Left cardiac atrium (tissue), 4 donors: ENCODE measurements at regions not wholly inside any gene's neighbourhood (a gene's known extent, or its start where the extent isn't known, plus 50 kb on each side); places are given as distances from the start of the nearest gene placed in this dataset.
"Not testable (repeated sequence)": the region's sequence is repeated elsewhere in the genome, so short reads cannot be mapped to it uniquely, and the experiment has no call there.

Source experiments
- ATAC-seq, 2 donors: fragments of 200-7000 bp; cut with Tn5 transposase; one replicate each; pipeline ENCODE4 v1.9.1; 2020; ENCODE audit warnings: mild to moderate bottlenecking in 2 of 2, moderate library complexity in 2 of 2
- DNase-seq: peaks from one replicate; pipeline ENCODE4 v3.0.0-alpha.2; 2020
- intact Hi-C, 2 donors: fragments of 100-400 bp; cut with DNase I; formaldehyde crosslinking; loops; one replicate each; pipeline versions ENCODE4 v1.14.1 to v1.15.1; 2022 to 2023
- donor health status: DM: no; HTN: yes; CAD: no.
- donor health status: DM: no; HTN: yes; CAD: no; lungs with severe emphysema.
- donor health status: DM: yes; HTN: yes; CAD: no.
- donor health status: Dilated cardiomyopathy.

DNA sequence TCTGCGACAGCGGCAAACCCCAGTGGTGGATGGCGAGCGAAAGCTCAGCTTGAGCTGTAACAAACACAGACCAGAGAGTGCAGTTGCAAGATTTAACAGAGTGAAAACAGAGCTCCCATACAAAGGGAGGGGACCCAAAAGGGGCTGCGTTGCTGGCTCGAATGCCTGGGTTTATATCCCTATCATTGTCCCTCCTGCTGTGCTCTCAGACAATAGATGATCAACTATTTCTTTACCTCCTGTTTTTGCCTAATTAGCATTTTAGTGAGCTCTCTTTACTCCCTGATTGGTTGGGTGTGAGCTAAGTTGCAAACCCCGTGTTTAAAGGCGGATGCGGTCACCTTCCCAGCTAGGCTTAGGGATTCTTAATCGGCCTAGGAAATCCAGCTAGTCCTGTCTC is 1304.4 kb downstream of the ROBO2 start:
- ATAC-seq, intact Hi-C loops, DNase-seq: not testable (repeated sequence)

GRCh38 chr3:78344918-78345317 is 1305.0 kb downstream of the ROBO2 start:
- ATAC-seq: no peak
- intact Hi-C loops: no loop called here
- DNase-seq: no peak

DNA sequence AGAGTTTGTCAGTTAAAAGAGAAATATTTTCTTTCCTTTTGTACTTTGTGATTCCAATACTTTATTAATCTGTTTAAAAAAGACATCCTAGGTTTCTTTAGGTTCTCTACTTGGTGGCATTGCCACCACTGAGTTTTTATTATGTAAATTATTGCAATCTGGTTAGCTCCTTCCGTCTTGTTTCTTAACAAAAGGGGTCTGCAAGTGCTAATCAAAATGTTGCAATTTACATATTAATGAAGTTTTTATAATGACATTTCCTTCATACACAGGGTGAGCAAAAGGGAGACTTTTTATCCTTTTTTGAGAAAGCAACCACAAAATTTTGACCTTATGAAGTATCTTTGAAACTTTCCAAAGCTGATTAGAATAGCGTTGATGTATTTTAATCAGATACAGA is 1307.3 kb downstream of the ROBO2 start:
- no peak for DNase-seq
- no peak for ATAC-seq
- intact Hi-C loops: no loop called here

GRCh38 chr3:78348664-78349063 is 1308.8 kb downstream of the ROBO2 start:
- DNase-seq: no peak
- intact Hi-C loops: no loop called here
- ATAC-seq: no peak

- DNase-seq (no peak), ATAC-seq (no peak)
- intact Hi-C loops: no loop called here
Observed at GRCh38 chr3:78349571-78349970, 1309.7 kb downstream of the ROBO2 start.

GRCh38 chr3:78351334-78351733 is 1311.4 kb downstream of the ROBO2 start:
- ATAC-seq (no peak), DNase-seq (no peak)
- intact Hi-C loops: no loop called here

DNA sequence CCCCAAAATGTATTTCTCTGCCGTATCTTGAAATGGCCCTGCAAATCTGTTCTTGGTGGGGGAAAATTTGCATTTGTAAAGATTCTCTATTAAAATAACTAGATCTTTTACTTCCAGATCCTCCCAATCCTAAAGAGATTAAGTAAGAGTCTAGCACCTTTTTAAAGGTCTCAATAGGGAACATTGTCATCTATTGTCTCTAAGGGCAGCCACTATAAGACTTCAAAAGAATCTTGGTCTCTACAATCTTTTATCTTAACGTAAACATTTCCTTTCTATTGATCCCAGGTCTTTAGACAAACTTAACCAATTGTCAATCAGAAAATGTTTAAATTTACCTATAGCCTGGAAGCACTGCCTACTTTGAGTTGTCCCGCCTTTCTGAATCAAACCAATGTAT is 1313.3 kb downstream of the ROBO2 start:
- ATAC-seq (no peak), DNase-seq (no peak)
- intact Hi-C loops: no loop called here

- DNase-seq: no peak
- ATAC-seq: no peak
- intact Hi-C loops: no loop called here
Observed at GRCh38 chr3:78360849-78361248, 1321.0 kb downstream of the ROBO2 start.

- intact Hi-C loops: no loop called here
- no peak for ATAC-seq
Observed at GRCh38 chr3:78368636-78369345, 1328.9 kb downstream of the ROBO2 start.

DNA sequence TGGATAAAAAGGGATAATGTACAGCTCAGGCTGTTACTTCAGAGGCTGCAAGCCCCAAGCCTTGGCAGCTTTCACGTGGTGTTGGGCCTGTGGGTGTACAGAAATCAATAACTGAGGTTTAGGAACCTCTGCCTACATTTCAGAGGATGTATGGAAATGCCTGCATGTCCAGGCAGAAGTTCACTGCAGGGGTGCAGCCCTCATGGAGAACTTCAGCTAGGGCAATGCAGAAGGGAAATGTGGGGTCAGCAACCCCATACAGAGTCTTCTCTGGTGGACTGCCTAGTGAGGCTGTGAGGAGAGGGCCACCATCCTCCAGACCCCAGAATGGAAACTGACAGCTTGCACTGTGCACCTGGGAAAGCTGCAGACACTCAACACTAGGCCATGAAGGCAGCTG is 1350.3 kb downstream of the ROBO2 start:
- intact Hi-C loops: no loop called here
- ATAC-seq (no peak), DNase-seq (no peak)

More at GRCh38 chr3:78368636-78369345, 1328.9 kb downstream of the ROBO2 start:
- no peak for DNase-seq

DNA sequence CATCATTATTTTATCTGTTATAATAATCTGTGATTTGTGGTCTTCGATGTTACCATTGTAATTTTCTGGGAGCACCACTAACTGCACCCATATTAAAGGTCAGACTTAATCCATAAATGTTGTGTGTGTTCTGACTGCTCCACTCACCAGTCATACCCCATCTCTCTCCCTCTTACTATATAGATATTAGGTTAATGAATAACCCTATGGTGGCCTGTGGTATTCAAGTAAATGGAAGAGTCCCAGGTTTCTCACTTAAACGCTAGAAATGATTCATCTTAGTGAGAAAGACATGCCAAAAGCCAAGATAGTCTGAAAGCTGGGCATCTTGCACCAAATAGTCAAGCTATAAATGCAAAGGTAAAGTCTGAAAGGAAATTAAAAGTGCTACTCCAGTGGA is 1358.5 kb downstream of the ROBO2 start:
- no peak for ATAC-seq
- intact Hi-C loops: no loop called here
- DNase-seq: no peak

DNA sequence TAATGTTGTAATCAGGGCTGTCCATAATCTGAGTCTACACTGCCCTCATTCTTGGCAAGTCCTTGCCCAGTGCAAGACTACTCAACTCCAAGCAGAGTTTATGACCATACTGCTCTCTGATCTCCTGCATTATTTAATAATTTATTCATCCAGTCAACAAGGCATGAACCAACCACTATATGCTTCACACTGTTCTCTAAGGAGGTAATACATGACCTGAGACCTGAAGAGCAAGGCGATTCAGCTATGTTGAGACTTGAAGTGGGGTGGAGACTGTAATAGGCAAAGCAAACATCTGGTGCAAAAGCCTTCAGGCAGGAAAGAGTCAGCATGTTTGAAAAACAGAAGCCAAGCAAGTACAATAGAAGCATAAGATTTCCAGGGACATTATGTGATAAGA is 1362.8 kb downstream of the ROBO2 start:
- no peak for ATAC-seq
- intact Hi-C loops: no loop called here
- DNase-seq: no peak

GRCh38 chr3:78405745-78406144 is 1362.1 kb downstream of the ROBO1 start:
- DNase-seq (no peak), ATAC-seq (no peak)
- intact Hi-C loops: no loop called here

DNA sequence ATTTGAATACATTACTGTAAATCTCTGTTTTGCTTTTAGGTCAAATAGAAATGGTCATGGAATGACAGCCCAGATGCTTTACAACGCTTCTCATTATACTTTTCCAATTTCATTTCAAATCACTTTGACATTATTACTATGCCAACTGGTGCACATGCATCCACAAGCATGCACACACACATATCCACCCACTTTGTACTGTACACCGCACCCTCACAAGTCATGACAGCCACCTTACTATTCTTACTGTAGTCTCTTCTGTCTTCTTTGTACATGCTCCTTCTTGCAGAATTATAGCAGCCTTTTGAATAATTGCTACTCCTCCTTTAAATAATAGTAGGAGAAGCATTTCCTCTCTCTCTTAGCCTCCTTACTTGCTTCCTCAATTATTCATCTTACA is 1361.4 kb downstream of the ROBO1 start:
- DNase-seq (no peak), ATAC-seq (no peak)
- intact Hi-C loops: no loop called here

- DNase-seq: no peak
- intact Hi-C loops: no loop called here
- ATAC-seq: no peak
Observed at GRCh38 chr3:78410077-78410476, 1357.7 kb downstream of the ROBO1 start.

GRCh38 chr3:78414261-78414660 is 1353.5 kb downstream of the ROBO1 start:
- DNase-seq (no peak), ATAC-seq (no peak)
- intact Hi-C loops: no loop called here

DNA sequence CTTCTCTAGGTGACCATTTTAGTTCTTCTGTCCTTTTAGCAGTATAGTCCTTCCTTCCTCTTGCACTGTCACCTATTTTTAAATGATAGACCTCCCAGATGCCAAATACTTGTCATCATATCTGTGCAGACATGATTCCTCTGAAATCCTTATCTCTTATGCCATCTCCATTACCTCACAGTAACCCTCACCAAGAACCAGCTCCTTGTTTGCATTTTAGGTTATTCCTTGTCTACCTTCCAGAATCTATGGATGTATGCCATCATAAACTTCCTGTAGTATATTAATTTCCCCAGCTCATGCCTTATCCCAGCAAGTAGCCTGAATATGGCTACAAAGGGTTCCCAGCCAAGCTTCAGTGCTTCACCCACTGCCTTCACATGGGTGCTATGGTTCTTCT is 1347.2 kb downstream of the ROBO1 start:
- intact Hi-C loops: no loop called here
- no peak for DNase-seq
- no peak for ATAC-seq

DNA sequence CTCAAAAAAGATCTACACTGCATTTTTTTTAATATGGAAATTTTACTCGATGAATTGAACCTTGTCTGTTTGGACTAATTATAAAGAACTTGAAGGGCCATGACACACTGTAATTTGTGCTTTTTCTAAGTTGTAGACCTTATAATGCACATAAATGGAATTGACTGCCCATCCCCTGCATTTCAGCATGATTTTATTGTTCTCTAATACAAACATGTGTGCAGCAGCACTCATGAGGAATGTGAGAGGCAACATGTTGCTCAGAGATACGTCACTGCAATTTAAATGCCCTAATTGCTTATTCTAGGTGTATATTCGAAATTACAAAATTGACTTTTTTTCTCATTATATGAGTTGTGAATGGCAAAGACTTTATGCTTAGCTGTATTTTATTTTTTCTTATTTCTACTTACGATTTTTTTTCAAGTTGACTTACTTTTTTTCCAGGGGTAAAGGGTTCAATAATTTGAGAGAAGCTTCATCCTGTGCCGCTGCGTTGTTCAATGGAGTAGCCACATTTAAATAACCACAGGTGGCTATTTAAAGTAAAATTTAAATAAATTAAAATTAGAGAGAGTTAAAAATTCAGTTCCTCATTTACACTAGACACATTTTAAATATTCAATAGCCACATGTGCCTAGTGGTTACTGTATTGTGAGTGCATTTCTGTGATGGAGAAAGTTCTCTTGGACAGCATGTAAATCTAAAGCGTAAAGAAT is 1346.4 kb downstream of the ROBO1 start:
- DNase-seq (no peak), ATAC-seq (no peak)
- intact Hi-C loops: no loop called here

DNA sequence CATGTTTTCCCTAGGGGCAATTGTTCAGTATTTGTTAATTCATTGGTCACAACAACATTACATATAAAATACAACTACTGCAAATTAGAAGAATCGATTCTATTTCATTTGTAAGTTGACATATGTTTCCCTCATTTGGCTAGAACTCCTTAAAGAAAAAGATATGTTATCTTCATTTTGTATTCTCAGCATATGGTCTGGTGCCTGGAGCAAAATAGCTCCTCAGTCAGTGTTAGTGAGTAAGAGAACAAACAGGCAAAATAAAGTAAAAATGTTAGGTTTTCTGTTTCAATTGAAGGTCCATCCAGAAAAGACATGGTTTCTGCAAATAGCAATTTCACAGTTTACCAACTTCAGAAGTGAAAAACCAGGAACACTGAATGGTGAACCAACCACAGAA is 1343.1 kb downstream of the ROBO1 start:
- DNase-seq (no peak), ATAC-seq (no peak)
- intact Hi-C loops: no loop called here

DNA sequence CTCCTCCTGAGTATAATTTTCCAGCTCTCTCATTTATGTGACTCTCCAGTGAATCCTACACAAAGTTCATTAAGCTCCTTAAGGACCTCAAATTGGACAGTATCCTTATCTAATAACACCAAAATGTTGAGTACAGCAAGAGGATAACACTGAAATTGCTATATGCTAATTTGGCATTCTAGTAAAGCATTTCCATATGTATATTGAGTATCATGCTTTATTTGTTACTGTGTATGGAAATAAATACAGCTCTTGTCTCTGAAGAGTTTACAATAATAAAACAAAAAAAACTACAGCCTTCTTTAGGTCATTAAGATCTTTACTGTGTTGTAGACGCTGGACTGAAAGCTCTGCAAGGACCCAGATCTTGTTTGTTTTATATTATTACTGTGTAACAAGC is 1341.3 kb downstream of the ROBO1 start:
- intact Hi-C loops: no loop called here
- ATAC-seq: no peak
- DNase-seq: no peak

DNA sequence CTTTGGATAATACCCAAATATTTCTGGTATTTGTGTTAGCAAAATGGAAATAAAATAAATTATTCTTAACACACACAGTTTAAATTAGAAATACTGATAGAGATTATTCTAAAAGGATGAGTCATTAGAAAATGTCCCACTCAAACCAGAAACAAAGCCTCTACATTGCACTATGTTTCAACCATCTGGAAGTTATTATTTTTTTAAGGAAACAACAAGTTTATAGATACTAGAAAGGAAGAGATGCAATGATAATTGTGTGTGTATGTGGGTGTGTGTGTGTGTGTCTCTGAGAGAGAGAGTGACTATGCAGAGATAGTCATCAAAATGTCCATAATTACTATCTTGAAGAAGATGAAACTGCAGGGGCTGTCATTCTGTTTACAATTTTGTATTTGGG is 1340.5 kb downstream of the ROBO1 start:
- intact Hi-C loops: no loop called here
- ATAC-seq (no peak), DNase-seq (no peak)
